GM21529 (cell line): ENCODE measurements at regions not wholly inside any gene's neighbourhood (a gene's known extent, or its start where the extent isn't known, plus 50 kb on each side); places are given as distances from the start of the nearest gene placed in this dataset.
"Not testable (repeated sequence)": the region's sequence is repeated elsewhere in the genome, so short reads cannot be mapped to it uniquely, and the experiment has no call there.

Experiments
- ATAC-seq: cut with Tn5 transposase; IDR thresholded peaks from one replicate; pipeline ENCODE4 v1.9.1; 2021; ENCODE audit not compliant: unreplicated experiment

- ATAC-seq = no peak
Measured at GRCh38 chr5:116740771-116741170, 166.1 kb upstream of the SEMA6A start.

DNA sequence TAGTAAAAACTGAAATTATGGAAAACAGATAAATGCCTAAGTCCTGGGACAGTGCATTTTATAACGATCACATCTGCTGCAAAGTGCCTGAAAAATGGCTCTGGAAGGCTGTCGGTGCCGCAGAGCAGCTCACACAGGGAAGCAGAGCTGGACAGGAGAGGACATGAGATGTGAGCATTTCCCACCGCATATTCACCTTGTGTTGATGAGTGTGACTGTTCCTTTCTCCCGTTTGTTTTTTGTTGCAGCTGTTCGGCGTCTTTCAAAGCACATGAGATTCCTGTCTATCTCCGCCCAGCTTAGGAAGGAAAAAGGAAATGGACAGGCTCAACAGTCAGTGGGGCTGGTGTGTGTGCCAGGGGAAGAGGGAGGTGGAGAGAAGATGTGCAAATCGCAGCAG, 164.9 kb upstream of the SEMA6A start:
- no peak for ATAC-seq

GRCh38 chr5:116738615-116739261, 164.1 kb upstream of the SEMA6A start:
- ATAC-seq = no peak

GRCh38 chr5:116738239-116738614, 163.6 kb upstream of the SEMA6A start:
- ATAC-seq = no peak

- ATAC-seq = no peak
Measured at GRCh38 chr5:116736671-116737070, 162.0 kb upstream of the SEMA6A start.

GRCh38 chr5:116733991-116734975, 159.7 kb upstream of the SEMA6A start:
- ATAC-seq = no peak

DNA sequence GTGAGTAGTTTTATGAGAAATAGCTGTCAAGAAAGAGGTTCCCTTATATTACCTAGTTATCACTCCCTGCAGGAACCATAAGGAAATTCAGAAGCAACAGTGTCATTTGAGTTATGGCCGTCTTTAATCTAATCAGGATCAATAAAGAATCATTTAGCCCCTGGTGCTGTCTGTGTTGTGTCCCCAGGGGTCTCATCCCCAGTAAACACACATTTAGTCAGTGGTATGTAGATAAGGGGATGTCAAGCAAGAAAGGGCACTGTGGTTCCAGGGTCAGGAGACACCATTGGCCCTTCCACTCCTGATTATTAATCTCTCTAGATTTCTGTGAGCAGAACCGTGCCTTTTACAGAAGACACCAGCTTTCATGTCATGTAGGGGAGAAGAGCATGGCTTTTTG, 158.0 kb upstream of the SEMA6A start:
- ATAC-seq = no peak

DNA sequence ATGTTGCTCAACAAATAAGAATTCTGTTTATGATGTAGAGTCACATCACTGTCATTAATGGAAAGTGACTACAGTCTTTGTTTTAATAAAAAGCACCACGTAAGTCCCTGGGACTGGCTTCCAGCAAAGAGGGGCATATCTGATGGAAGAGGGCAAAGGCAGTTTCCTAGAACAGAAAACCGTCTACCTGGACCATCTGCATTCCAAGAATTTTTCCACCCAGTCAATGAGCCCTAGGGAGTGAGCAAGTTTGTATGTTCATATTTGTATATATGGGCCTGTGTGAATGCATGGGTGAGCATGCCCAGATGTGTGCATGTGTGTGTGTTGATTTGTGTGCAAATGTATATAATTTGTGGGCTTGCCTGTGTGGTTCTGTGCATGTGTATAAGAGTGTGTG, 156.8 kb upstream of the SEMA6A start:
- no peak for ATAC-seq

- no peak for ATAC-seq
Measured at GRCh38 chr5:116730706-116731105, 156.1 kb upstream of the SEMA6A start.

DNA sequence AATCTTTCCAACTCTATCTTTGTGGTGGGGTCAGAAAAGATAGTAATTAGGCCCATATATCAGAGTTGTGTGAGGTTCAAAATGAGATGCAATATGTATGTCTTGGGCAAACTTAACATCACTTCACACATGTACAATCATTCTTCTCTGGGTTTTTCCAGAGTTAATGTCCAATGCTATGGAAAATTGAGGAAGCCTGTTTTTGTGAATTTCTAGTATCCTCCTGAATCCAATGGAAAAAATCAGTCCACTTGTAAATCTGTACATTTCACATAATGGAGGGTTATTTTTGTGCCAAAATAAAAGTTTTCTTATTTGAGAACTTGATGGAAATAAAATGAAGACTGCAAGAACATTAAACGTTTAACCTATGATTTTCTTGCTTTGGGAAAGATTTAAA, 155.6 kb upstream of the SEMA6A start:
- ATAC-seq = no peak

DNA sequence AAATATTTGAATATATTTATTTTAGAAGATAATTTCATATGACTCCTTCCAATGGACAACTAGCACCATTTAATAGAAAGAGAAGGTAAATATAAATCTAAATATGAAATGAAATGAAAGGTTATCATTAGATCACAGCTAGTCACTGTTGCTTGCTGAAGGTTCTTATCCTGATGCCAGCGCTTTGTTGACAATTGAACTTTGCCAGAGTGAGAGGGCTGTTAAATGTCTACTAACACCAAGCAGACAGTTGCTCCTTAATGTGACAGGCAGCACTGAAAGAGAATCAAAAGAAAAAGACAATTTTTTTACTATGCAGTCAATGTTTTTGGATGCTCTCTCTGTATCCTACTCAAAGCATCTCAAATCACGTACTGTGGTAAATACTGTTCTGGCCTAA, 152.6 kb upstream of the SEMA6A start:
- no peak for ATAC-seq

DNA sequence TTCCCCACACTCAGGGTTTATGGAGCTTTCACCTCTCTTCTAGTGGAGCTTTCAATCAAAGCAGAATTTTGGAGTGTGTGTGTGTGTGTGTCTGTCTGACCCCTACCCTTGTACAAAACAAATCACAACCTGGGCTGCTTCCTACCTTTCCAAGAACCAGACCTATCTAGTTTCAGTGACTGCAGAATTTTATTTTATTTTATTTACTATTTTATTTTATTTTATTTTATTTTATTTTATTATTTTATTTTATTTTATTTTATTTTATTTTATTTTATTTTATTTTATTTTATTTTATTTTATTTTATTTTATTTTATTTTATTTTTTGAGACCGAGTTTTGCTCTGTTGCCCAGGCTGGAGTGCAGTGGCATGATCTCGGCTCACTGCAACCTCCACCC, 151.6 kb upstream of the SEMA6A start:
- not testable (repeated sequence) for ATAC-seq

GRCh38 chr5:116724971-116725370, 150.3 kb upstream of the SEMA6A start:
- no peak for ATAC-seq

DNA sequence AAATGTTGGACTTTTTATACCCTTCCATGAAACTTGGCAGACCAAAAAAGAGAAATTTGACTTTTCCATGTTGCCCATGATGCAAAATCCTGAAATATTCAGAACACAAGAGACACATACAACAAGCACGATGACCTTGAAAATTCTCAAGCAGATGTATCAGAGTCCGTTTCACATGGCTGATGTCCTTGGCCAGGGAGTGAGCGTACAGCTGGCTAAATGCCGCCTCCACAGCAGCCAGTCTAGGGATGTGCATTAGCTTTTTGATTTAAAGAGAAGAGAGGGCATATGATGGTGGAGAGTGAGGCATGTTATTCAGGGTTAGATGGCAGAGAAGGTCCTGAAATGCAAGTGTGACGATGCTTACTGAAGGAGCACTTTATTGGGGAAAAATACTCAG, 148.0 kb upstream of the SEMA6A start:
- ATAC-seq = no peak

- no peak for ATAC-seq
Measured at GRCh38 chr5:116719106-116719505, 144.5 kb upstream of the SEMA6A start.

DNA sequence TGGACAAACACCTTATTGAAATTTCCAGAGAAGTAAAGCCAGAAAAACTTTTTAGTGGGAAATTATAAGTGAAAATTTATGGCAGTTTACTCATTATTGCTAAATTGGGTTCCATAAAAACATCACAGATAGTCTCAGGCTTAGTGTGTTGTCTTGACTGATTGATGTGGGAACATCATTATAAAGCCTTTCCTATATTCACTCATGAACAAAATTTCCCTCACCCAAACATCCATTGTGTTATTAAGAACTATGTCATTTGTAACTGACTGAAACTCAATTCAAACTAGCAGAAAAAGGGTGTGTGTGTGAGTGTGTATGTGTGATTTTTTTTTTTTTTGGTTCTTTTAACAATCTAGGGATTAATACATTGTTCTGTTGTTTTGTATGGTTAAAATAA, 143.7 kb upstream of the SEMA6A start:
- ATAC-seq = no peak

GRCh38 chr5:116709082-116709481, 134.5 kb upstream of the SEMA6A start:
- no peak for ATAC-seq

- ATAC-seq = not testable (repeated sequence)
Measured at GRCh38 chr5:116705121-116705519, 130.5 kb upstream of the SEMA6A start.

GRCh38 chr5:116703941-116704340, 129.3 kb upstream of the SEMA6A start:
- no peak for ATAC-seq

DNA sequence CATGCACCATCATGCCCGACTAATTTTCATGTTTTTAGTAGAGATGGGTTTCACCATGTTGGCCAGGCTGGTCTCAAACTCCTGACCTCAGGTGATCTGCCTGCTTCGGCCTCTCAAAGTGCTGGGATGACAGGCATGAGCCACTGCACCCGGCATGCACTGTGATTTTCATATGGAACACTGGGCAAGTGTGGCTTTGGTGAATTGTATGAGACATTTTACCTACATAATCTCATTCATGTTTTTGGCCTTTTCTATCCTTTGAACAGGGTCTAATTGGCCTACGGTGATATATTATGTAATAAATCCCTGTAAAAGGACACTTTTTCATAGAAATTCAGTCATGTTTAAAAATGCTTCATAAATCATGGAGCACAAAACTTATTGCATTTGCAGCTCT, 128.7 kb upstream of the SEMA6A start:
- no peak for ATAC-seq

- peak; percentile 38 for ATAC-seq
Measured at GRCh38 chr5:116702776-116703175, 128.2 kb upstream of the SEMA6A start.

- no peak for ATAC-seq
Measured at GRCh38 chr5:116699332-116699731, 124.7 kb upstream of the SEMA6A start.
